Suprapubic skin (tissue), 4 donors: ENCODE measurements at regions not wholly inside any gene's neighbourhood (a gene's known extent, or its start where the extent isn't known, plus 50 kb on each side); places are given as distances from the start of the nearest gene placed in this dataset.

Experiments
- CTCF ChIP-seq, 2 donors: fragments of 200-600 bp in 1 of 2; fragments of 450-650 bp in 1 of 2; sonication (generic) in 1 of 2; IDR thresholded peaks; one replicate each; pipeline ENCODE4 v1.5.1; 2016 to 2019; ENCODE audit warnings: antibody characterized with exemption in 2 of 2, mild to moderate bottlenecking in 1 of 2, moderate library complexity in 1 of 2
- EP300 ChIP-seq: sonication (generic); formaldehyde crosslinking; IDR thresholded peaks from one replicate; pipeline ENCODE4 v1.6.1; 2017; ENCODE audit warnings: antibody characterized with exemption
- POLR2A ChIP-seq, 2 donors: fragments of 450-650 bp; IDR thresholded peaks; one replicate each; pipeline ENCODE4 v1.6.1; 2017; ENCODE audit warnings: antibody characterized with exemption in 2 of 2, mild to moderate bottlenecking in 2 of 2, moderate library complexity in 2 of 2
- POLR2AphosphoS5 ChIP-seq, 3 donors: sonication (generic); formaldehyde crosslinking; IDR thresholded peaks; one replicate each; pipeline ENCODE4 v1.6.1; 2017; ENCODE audit warnings: antibody characterized with exemption in 3 of 3

- TF ChIP-seq CTCF (IDR thresholded peaks at IDR 0.05) (no peak), POLR2A (IDR thresholded peaks at IDR 0.05) (no peak), EP300 (no peak), POLR2AphosphoS5 (IDR thresholded peaks at IDR 0.05) (no peak)
These were observed 80.1 kb downstream of the PJA1 start for GRCh38 chrX:69085151-69085550.
